Hepatocyte (in vitro differentiated cells): ENCODE measurements at regions not wholly inside any gene's neighbourhood (a gene's known extent, or its start where the extent isn't known, plus 50 kb on each side); places are given as distances from the start of the nearest gene placed in this dataset.

Source experiments
- EZH2 ChIP-seq: fragments of 200-600 bp; sonication (generic); IDR thresholded peaks from 2 replicates; pipeline ENCODE4 v1.6.1; 2016; ENCODE audit warnings: antibody characterized with exemption, mild to moderate bottlenecking, borderline replicate concordance
- EZH2phosphoT487 ChIP-seq: fragments of 200-600 bp; sonication (generic); IDR thresholded peaks from one replicate; pipeline ENCODE4 v1.6.1; 2018; ENCODE audit warnings: antibody characterized with exemption, mild to moderate bottlenecking, low read depth, moderate library complexity; ENCODE audit not compliant: unreplicated experiment, severe bottlenecking
- TF ChIP-seq, protein P1 (sequence below): fragments of 200-600 bp; sonication (generic); IDR thresholded peaks from 2 replicates; pipeline ENCODE4 v1.5.1; 2016; ENCODE audit warnings: antibody characterized with exemption, mild to moderate bottlenecking; ENCODE audit not compliant: poor library complexity

- TF ChIP-seq, protein P1, sequence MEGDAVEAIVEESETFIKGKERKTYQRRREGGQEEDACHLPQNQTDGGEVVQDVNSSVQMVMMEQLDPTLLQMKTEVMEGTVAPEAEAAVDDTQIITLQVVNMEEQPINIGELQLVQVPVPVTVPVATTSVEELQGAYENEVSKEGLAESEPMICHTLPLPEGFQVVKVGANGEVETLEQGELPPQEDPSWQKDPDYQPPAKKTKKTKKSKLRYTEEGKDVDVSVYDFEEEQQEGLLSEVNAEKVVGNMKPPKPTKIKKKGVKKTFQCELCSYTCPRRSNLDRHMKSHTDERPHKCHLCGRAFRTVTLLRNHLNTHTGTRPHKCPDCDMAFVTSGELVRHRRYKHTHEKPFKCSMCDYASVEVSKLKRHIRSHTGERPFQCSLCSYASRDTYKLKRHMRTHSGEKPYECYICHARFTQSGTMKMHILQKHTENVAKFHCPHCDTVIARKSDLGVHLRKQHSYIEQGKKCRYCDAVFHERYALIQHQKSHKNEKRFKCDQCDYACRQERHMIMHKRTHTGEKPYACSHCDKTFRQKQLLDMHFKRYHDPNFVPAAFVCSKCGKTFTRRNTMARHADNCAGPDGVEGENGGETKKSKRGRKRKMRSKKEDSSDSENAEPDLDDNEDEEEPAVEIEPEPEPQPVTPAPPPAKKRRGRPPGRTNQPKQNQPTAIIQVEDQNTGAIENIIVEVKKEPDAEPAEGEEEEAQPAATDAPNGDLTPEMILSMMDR, result no peak
- TF ChIP-seq EZH2 (no peak), EZH2phosphoT487 (no peak)
Observed at GRCh38 chrX:22616867-22617266, 344.2 kb downstream of the CBLL2 start.
